Gastroesophageal sphincter (tissue), 4 donors: ENCODE measurements at regions not wholly inside any gene's neighbourhood (a gene's known extent, or its start where the extent isn't known, plus 50 kb on each side); places are given as distances from the start of the nearest gene placed in this dataset.

Experiments used
- ATAC-seq: fragments of 150-250 bp; one replicate; pipeline ENCODE4 v1.9.1; 2016; ENCODE audit warnings: mild to moderate bottlenecking, moderate library complexity
- H3K27ac ChIP-seq, 4 donors: fragments of 200-600 bp; sonication (generic) in 3 of 4; 1 replicate in 3 of 4; 2 replicates in 1 of 4; pipeline ENCODE4 v1.5.1; 2016 to 2019
- H3K27me3 ChIP-seq: fragments of 200-600 bp; sonication (generic); one replicate; pipeline ENCODE4 v1.5.1; 2019
- H3K36me3 ChIP-seq, 2 donors: fragments of 200-600 bp; sonication (generic); one replicate each; pipeline ENCODE4 v1.5.1; 2019; ENCODE audit warnings: control low read depth in 1 of 2
- H3K4me1 ChIP-seq, 3 donors: fragments of 200-600 bp; sonication (generic); 1 replicate in 2 of 3; 2 replicates in 1 of 3; pipeline ENCODE4 v1.5.1; 2016 to 2019; ENCODE audit warnings: control low read depth in 2 of 3
- H3K4me3 ChIP-seq, 2 donors: fragments of 200-600 bp; sonication (generic); one replicate each; pipeline ENCODE4 v1.5.1; 2019; ENCODE audit warnings: mild to moderate bottlenecking in 1 of 2, moderate library complexity in 1 of 2
- H3K9me3 ChIP-seq, 3 donors: fragments of 200-600 bp; sonication (generic); one replicate each; pipeline ENCODE4 v1.5.1; 2017 to 2019; ENCODE audit warnings: control low read depth in 2 of 3
- CTCF ChIP-seq, 4 experiments: fragments of 200-600 bp in 2 of 4; fragments of 450-650 bp in 2 of 4; sonication (generic) in 1 of 4; IDR thresholded peaks; one replicate each; pipeline ENCODE4 v1.5.1; 2017 to 2019; ENCODE audit warnings: antibody characterized with exemption in 4 of 4, mild to moderate bottlenecking in 2 of 4, moderate library complexity in 2 of 4
- EP300 ChIP-seq: sonication (generic); formaldehyde crosslinking; IDR thresholded peaks from one replicate; pipeline ENCODE4 v1.6.1; 2017; ENCODE audit warnings: antibody characterized with exemption, mild to moderate bottlenecking
- POLR2A ChIP-seq, 2 donors: fragments of 450-650 bp; IDR thresholded peaks; one replicate each; pipeline ENCODE4 v1.6.1; 2017; ENCODE audit warnings: antibody characterized with exemption in 2 of 2, mild to moderate bottlenecking in 2 of 2, moderate library complexity in 1 of 2
- POLR2AphosphoS5 ChIP-seq: sonication (generic); formaldehyde crosslinking; IDR thresholded peaks from one replicate; pipeline ENCODE4 v1.6.1; 2017; ENCODE audit warnings: antibody characterized with exemption
- WGBS, 2 donors: methylation state at CpG; one replicate each; pipeline ENCODE4 v1.1.5; 2018; ENCODE audit warnings: low coverage in 1 of 2; 5-methylcytosine and 5-hydroxymethylcytosine counted together

GRCh38 chr9:20070336-20070735, 281.5 kb upstream of the SLC24A2 start:
- ATAC-seq: no peak
- WGBS, 2 donors: 68 to 86% methylated on average over 3 of the region's 3 CpGs
- Histone ChIP-seq H3K4me3 (no peak overlapping the region), H3K4me1 (no peaks in the 10 kb centered on the region), H3K9me3 (no peaks in the 10 kb centered on the region), H3K27me3 (no peaks in the 10 kb centered on the region), H3K27ac (no peak overlapping the region), H3K36me3 (no peaks in the 10 kb centered on the region)
- TF ChIP-seq POLR2AphosphoS5 (no peak), CTCF (IDR thresholded peaks at IDR 0.05) (no peak), EP300 (no peak)

GRCh38 chr9:20065796-20066700, 277.2 kb upstream of the SLC24A2 start:
- Histone ChIP-seq H3K27me3 (no peaks in the 10 kb centered on the region), H3K36me3 (no peaks in the 10 kb centered on the region), H3K4me1 (no peaks in the 10 kb centered on the region), H3K9me3 (no peaks in the 10 kb centered on the region), H3K4me3 (no peak overlapping the region), H3K27ac (no peak overlapping the region)
- no peak for TF ChIP-seq EP300
- no peak for TF ChIP-seq POLR2AphosphoS5
- no peak for TF ChIP-seq CTCF (IDR thresholded peaks at IDR 0.05)
- TF ChIP-seq POLR2A (IDR thresholded peaks at IDR 0.05): no peak
- 45 to 51% methylated on average over 4 of the region's 4 CpGs for WGBS, 2 donors
- ATAC-seq: no peak

DNA sequence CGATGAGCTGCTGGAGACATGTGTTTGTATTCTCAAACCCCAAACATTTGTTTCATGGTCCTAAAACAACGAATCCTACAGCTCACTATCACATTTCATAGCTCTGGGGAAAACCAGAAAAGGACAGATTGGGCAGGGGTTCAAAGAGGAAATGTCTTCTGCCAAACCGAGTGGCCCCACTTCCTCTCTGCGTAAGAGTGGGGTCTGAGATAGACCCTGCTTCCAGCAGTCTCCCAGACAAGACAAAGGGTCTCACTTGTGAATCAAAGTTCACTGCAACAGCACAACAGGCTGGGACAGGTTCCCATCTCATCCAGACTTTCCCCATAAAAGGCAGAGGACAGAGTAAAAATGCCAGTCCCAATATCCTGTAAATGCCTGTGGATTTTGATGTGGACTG, 276.2 kb upstream of the SLC24A2 start:
- no peak for ATAC-seq
- Histone ChIP-seq H3K4me1 (no peaks in the 10 kb centered on the region), H3K4me3 (no peak overlapping the region), H3K36me3 (no peaks in the 10 kb centered on the region), H3K27me3 (no peaks in the 10 kb centered on the region), H3K9me3 (no peaks in the 10 kb centered on the region), H3K27ac (no peak overlapping the region)
- TF ChIP-seq POLR2AphosphoS5: no peak
- no peak for TF ChIP-seq POLR2A (IDR thresholded peaks at IDR 0.05)
- TF ChIP-seq EP300: no peak
- TF ChIP-seq CTCF (IDR thresholded peaks at IDR 0.05): no peak
- 30 to 59% methylated on average over 3 to 4 of the region's 4 CpGs for WGBS, 2 donors

GRCh38 chr9:20054734-20055133, 265.9 kb upstream of the SLC24A2 start:
- no peaks in the 10 kb centered on the region for H3K9me3 ChIP-seq
- ATAC-seq: no peak

More at GRCh38 chr9:20054734-20055133, 265.9 kb upstream of the SLC24A2 start:
- H3K4me3 ChIP-seq: no peak overlapping the region
- WGBS, 2 donors: 94 to 100% methylated on average over 1 of the region's 1 CpG
- H3K4me1 ChIP-seq: no peaks in the 10 kb centered on the region
- TF ChIP-seq POLR2AphosphoS5 (no peak), POLR2A (IDR thresholded peaks at IDR 0.05) (no peak), CTCF (IDR thresholded peaks at IDR 0.05) (no peak), EP300 (no peak)
- no peak overlapping the region for H3K27ac ChIP-seq
- no peaks in the 10 kb centered on the region for H3K27me3 ChIP-seq
- H3K36me3 ChIP-seq: no peaks in the 10 kb centered on the region
